ENCODE measurements at regions not wholly inside any gene's neighbourhood (a gene's known extent, or its start where the extent isn't known, plus 50 kb on each side); places are given as distances from the start of the nearest gene placed in this dataset.
"Not testable (repeated sequence)": the region's sequence is repeated elsewhere in the genome, so short reads cannot be mapped to it uniquely, and the experiment has no call there.

GRCh38 chr7:54183055-54183454, 359.1 kb upstream of the VSTM2A start:
- TF ChIP-seq CTCF (IDR thresholded peaks at IDR 0.05; ENCODE audit: insufficient read depth, low read depth, low read length) = no peak
- no peak for DNase-seq (ENCODE audit: low read depth)
- H3K4me3 ChIP-seq (ENCODE audit: low read depth, low read length) = no peak overlapping the region

- no peak for DNase-seq (ENCODE audit: low read depth)
- H3K4me3 ChIP-seq (ENCODE audit: low read depth, low read length) = no peak overlapping the region
- TF ChIP-seq CTCF (IDR thresholded peaks at IDR 0.05; ENCODE audit: insufficient read depth, low read depth, low read length) = no peak
Observed at GRCh38 chr7:54186336-54186735, 355.8 kb upstream of the VSTM2A start.

- H3K4me3 ChIP-seq (ENCODE audit: low read depth, low read length) = no peak overlapping the region
- no peak for DNase-seq (ENCODE audit: low read depth)
- no peak for TF ChIP-seq CTCF (IDR thresholded peaks at IDR 0.05; ENCODE audit: insufficient read depth, low read depth, low read length)
Observed at GRCh38 chr7:54187886-54188685, 354.1 kb upstream of the VSTM2A start.

GRCh38 chr7:54188843-54189242, 353.3 kb upstream of the VSTM2A start:
- TF ChIP-seq CTCF (IDR thresholded peaks at IDR 0.05; ENCODE audit: insufficient read depth, low read depth, low read length) = no peak
- H3K4me3 ChIP-seq (ENCODE audit: low read depth, low read length) = no peak overlapping the region
- no peak for DNase-seq (ENCODE audit: low read depth)

- no peak for TF ChIP-seq CTCF (IDR thresholded peaks at IDR 0.05; ENCODE audit: insufficient read depth, low read depth, low read length)
- DNase-seq (ENCODE audit: low read depth) = no peak
- H3K4me3 ChIP-seq (ENCODE audit: low read depth, low read length) = no peak overlapping the region
Observed at GRCh38 chr7:54189330-54189729, 352.8 kb upstream of the VSTM2A start.

- no peak for DNase-seq (ENCODE audit: low read depth)
- no peak for TF ChIP-seq CTCF (IDR thresholded peaks at IDR 0.05; ENCODE audit: insufficient read depth, low read depth, low read length)
- H3K4me3 ChIP-seq (ENCODE audit: low read depth, low read length) = no peak overlapping the region
Observed at GRCh38 chr7:54201501-54201900, 340.7 kb upstream of the VSTM2A start.

GRCh38 chr7:54215424-54215823, 326.8 kb upstream of the VSTM2A start:
- no peak overlapping the region for H3K4me3 ChIP-seq (ENCODE audit: low read depth, low read length)
- no peak for TF ChIP-seq CTCF (IDR thresholded peaks at IDR 0.05; ENCODE audit: insufficient read depth, low read depth, low read length)
- DNase-seq (ENCODE audit: low read depth) = no peak

GRCh38 chr7:54226030-54226429, 316.1 kb upstream of the VSTM2A start:
- DNase-seq (ENCODE audit: low read depth); H3K4me3 ChIP-seq (ENCODE audit: low read depth, low read length): not testable (repeated sequence)
